HEK293T (cell line): ENCODE measurements at regions not wholly inside any gene's neighbourhood (a gene's known extent, or its start where the extent isn't known, plus 50 kb on each side); places are given as distances from the start of the nearest gene placed in this dataset.

ENCODE experiments used
- FOXM1 ChIP-seq: fragments of 450-650 bp; IDR thresholded peaks from 2 replicates; pipeline ENCODE4 v1.6.1; 2017; ENCODE audit warnings: mild to moderate bottlenecking, borderline replicate concordance
- TARDBP ChIP-seq: fragments of 450-650 bp; IDR thresholded peaks from 2 replicates; pipeline ENCODE4 v1.6.1; 2016

DNA sequence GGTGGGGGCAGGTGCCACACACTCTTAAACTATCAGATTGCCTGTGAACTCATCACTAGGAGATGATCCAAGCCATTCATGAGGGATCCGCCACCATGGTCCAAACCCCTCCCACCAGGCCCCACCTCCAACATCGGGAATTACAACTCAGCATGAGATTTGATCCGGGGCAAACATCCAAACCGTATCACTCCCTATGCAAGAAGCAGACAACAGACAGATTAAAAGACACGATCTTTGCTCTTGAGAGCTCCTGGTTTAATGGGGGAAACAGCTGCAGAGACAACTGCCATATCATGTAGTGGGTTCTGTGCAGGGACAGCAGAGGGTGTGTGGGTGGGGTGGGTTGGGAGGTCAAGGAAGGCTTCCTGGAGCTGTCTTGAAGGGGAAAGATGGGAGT, 123.6 kb downstream of the EMX2 start:
- no peak for TF ChIP-seq TARDBP
- TF ChIP-seq FOXM1 = no peak
